ENCODE measurements at regions not wholly inside any gene's neighbourhood (a gene's known extent, or its start where the extent isn't known, plus 50 kb on each side); places are given as distances from the start of the nearest gene placed in this dataset.

DNA sequence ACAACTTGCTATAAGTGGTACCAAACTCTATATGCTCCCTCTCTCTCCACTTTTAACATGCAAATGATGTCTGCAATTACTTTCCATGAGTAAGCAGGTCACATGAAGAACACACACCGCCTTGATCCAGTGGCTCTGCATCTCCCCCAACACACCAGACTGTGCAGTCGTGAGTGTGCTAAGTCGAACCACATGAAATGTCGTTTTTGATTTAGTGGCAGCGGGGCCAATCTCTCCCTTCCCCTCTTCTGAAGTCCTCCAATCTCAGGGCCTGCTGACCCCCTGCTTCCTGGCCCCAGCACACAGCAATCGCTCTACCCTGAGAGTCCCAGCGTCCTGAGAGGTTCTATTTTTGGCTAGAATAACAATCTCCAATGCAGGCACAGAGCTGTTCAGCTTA is 312.5 kb downstream of the SHQ1 start:
- H3K36me3 ChIP-seq (ENCODE audit: control insufficient read depth in 2 of 2, extremely low read depth in 1 of 2, insufficient read depth in 2 of 2, low read length in 2 of 2) = no peaks in the 10 kb centered on the region
- H3K9me3 ChIP-seq (replicated peaks; ENCODE audit: control insufficient read depth, insufficient read depth, low read length) = no peaks in the 10 kb centered on the region
- no TSS peak for BruUV-seq (replicated peaks)
- no peaks in the 10 kb centered on the region for H3K27me3 ChIP-seq (ENCODE audit: control insufficient read depth in 2 of 2, insufficient read depth in 2 of 2, low read length in 2 of 2)
- H4K20me1 ChIP-seq (replicated peaks; ENCODE audit: control insufficient read depth, extremely low read depth, insufficient read depth, low read length) = no peaks in the 10 kb centered on the region
- ChIA-PET CTCF (no interaction called here), POLR2A (no interaction called here)
- no peak overlapping the region for H3K4me2 ChIP-seq (ENCODE audit: insufficient read depth, low read length)
- H3K9me1 ChIP-seq (replicated peaks; ENCODE audit: control insufficient read depth, extremely low read depth, insufficient read depth, low read length) = no peaks in the 10 kb centered on the region
- no peaks in the 10 kb centered on the region for H3K79me2 ChIP-seq (ENCODE audit: control insufficient read depth, insufficient read depth, low read length)
- dilution Hi-C loops (cut with MboI; ENCODE audit: extremely low pct_ligation_motif_present, low sequenced_read_pairs) = no loop called here
- no peak for FAIRE-seq
- no peak for DNase-seq (ENCODE audit: low read depth, low spot score)
- no peak overlapping the region for H3K27ac ChIP-seq (ENCODE audit: insufficient read depth, low read depth, low read length)
- intact Hi-C loops (cut with micrococcal nuclease) = no loop called here
- TF ChIP-seq POLR2A (IDR thresholded peaks at IDR 0.05; ENCODE audit: low read depth, low read length) (no peak), MYC (IDR thresholded peaks at IDR 0.05; ENCODE audit: low read depth, low read length) (no peak), GATA2 (IDR thresholded peaks at IDR 0.05; ENCODE audit: insufficient read depth, insufficient read length, low read depth, low read length) (no peak), CTCF (IDR thresholded peaks at IDR 0.05; ENCODE audit: extremely low read depth in 1 of 2, insufficient read depth in 1 of 2, low read depth in 1 of 2, low read length in 2 of 2) (no peak), JUN (IDR thresholded peaks at IDR 0.05; ENCODE audit: borderline replicate concordance, insufficient read depth, insufficient read length, low read depth) (no peak), EZH2 (IDR thresholded peaks at IDR 0.05; ENCODE audit: borderline replicate concordance, low read depth, low read length, severe bottlenecking) (no peak), FOS (IDR thresholded peaks at IDR 0.05; ENCODE audit: borderline replicate concordance, insufficient read depth, low read length) (no peak), MAX (IDR thresholded peaks at IDR 0.05; ENCODE audit: insufficient read depth, insufficient read length) (no peak), POLR2AphosphoS5 (IDR thresholded peaks at IDR 0.05; ENCODE audit: insufficient read depth, low read depth, low read length) (no peak)
- no peak overlapping the region for H3K9ac ChIP-seq (replicated peaks; ENCODE audit: extremely low read depth, insufficient read depth, low read length)
- H3K4me1 ChIP-seq (ENCODE audit: control insufficient read depth, extremely low read depth, insufficient read depth, low read length) = no peaks in the 10 kb centered on the region
- H2AFZ ChIP-seq (ENCODE audit: low read depth, low read length) = no peak overlapping the region
- H3K4me3 ChIP-seq (replicated peaks in 1 of 3; ENCODE audit: insufficient read depth in 1 of 3, low read depth in 1 of 3, low read length in 3 of 3) = no peak overlapping the region

Data from endothelial cell of umbilical vein (primary cell).